Chondrocyte (in vitro differentiated cells): ENCODE measurements at regions not wholly inside any gene's neighbourhood (a gene's known extent, or its start where the extent isn't known, plus 50 kb on each side); places are given as distances from the start of the nearest gene placed in this dataset.

Experiments used
- DNase-seq: peaks from one replicate; pipeline ENCODE4 v3.0.0; 2021; ENCODE audit warnings: mixed read lengths, low spot score
- H3K27ac Mint-ChIP-seq: one replicate; pipeline ENCODE4 v1.8.0; 2021; ENCODE audit warnings: mild to moderate bottlenecking, moderate library complexity, mixed read lengths; ENCODE audit not compliant: unreplicated experiment
- H3K27me3 Mint-ChIP-seq: 2 replicates; pipeline ENCODE4 v1.8.0; 2021; ENCODE audit warnings: low read depth, mixed read lengths
- H3K36me3 Mint-ChIP-seq: 2 replicates; pipeline ENCODE4 v1.8.0; 2021; ENCODE audit warnings: low read depth, mixed read lengths
- H3K4me1 Mint-ChIP-seq: 2 replicates; pipeline ENCODE4 v1.8.0; 2021; ENCODE audit warnings: low read depth, mild to moderate bottlenecking, mixed read lengths
- H3K4me3 Mint-ChIP-seq: one replicate; pipeline ENCODE4 v1.8.0; 2021; ENCODE audit warnings: mild to moderate bottlenecking, moderate library complexity, mixed read lengths; ENCODE audit not compliant: unreplicated experiment
- H3K9me3 Mint-ChIP-seq: 2 replicates; pipeline ENCODE4 v1.8.0; 2021; ENCODE audit warnings: low read depth, mixed read lengths
- TF ChIP-seq, protein P1 (sequence below): fragments of 200-600 bp; sonication (generic); IDR thresholded peaks from 2 replicates; pipeline ENCODE4 v1.5.0; 2021; ENCODE audit warnings: antibody characterized with exemption, mild to moderate bottlenecking, moderate library complexity

DNA sequence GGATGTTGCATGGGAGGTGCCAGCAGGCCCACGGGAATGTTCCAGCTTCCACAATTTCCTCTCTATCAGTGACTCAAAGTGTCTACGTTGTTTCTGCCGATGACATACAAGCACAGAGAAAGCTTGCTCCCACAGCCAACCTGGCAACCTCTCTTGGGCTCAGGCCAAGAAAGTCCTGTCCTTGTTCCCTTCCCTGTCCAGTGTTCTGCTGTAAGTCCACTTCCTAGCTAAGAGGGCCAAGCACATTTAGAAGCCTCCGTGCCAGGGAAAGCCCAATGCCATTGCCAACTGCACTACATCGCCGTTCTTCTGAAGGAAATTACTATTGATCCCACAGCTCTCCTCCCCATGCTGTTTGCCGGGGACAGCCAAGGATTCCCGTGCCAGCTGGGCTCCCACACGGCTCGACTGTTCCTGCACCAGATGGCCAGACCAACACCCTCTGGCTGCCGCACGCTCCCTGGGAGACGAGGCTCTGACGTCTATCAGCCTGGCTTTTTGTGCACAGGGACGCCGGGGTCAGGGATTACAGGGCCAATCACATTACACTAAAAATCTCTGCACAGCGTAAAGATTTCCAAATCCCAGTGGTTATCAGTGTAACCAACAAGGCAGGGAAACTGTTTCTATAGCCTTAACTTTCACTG is 284.0 kb downstream of the BCOR start:
- no peaks in the 10 kb centered on the region for H3K36me3 Mint-ChIP-seq
- no peak for DNase-seq
- H3K27me3 Mint-ChIP-seq: no peaks in the 10 kb centered on the region
- peaks cover 25% of the 10 kb centered on the region for H3K4me1 Mint-ChIP-seq
- H3K9me3 Mint-ChIP-seq: peaks cover 3% of the 10 kb centered on the region
- TF ChIP-seq, protein P1, sequence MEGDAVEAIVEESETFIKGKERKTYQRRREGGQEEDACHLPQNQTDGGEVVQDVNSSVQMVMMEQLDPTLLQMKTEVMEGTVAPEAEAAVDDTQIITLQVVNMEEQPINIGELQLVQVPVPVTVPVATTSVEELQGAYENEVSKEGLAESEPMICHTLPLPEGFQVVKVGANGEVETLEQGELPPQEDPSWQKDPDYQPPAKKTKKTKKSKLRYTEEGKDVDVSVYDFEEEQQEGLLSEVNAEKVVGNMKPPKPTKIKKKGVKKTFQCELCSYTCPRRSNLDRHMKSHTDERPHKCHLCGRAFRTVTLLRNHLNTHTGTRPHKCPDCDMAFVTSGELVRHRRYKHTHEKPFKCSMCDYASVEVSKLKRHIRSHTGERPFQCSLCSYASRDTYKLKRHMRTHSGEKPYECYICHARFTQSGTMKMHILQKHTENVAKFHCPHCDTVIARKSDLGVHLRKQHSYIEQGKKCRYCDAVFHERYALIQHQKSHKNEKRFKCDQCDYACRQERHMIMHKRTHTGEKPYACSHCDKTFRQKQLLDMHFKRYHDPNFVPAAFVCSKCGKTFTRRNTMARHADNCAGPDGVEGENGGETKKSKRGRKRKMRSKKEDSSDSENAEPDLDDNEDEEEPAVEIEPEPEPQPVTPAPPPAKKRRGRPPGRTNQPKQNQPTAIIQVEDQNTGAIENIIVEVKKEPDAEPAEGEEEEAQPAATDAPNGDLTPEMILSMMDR: no peak
- H3K4me3 Mint-ChIP-seq: no peak overlapping the region
- H3K27ac Mint-ChIP-seq: no peak overlapping the region

DNA sequence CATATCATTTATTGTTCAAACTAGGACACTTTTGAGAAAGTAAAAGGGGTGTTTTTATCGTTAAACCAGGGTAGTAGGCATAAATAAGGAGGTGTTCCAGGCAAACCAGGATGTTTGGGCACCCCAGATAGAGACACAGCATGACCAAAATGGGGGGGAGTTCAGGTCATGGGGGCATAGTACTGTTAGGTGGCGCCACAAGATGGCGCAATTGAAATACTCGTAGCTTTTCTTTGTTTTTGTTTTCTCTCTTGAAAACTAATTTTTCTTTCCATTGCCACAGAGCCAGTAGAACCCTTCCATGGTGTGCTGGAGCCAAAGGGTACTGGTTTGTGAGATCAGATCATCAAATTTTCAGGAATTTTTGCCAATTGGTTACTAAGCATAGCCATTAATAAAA is 283.4 kb downstream of the BCOR start:
- no peak for DNase-seq
- Mint-ChIP-seq H3K9me3 (peaks cover 3% of the 10 kb centered on the region), H3K36me3 (no peaks in the 10 kb centered on the region), H3K27me3 (no peaks in the 10 kb centered on the region), H3K27ac (no peak overlapping the region), H3K4me1 (peaks cover 19% of the 10 kb centered on the region), H3K4me3 (no peak overlapping the region)
- TF ChIP-seq, protein P1: peak; percentile 75

DNA sequence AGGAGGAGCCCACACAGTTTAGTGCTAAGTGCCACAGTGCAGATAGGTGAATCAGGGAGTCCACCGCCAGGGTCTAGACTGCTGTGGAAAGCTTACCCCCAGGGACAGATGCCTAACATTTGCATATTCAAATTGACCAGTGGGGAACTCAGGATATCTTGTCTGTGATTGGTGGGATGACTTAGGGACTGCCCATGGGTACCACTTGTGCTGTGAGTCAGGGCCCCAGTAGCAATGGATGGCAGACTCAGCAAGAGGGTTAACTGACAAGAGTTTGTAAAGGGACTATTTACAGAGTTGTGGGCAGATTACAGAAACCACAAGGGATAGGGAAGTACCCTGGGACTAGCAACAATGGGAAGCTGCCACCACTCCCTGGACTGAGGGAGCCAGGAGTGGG is 282.1 kb downstream of the BCOR start:
- Mint-ChIP-seq H3K4me1 (peaks cover 16% of the 10 kb centered on the region), H3K9me3 (peaks cover 3% of the 10 kb centered on the region), H3K27ac (no peak overlapping the region), H3K36me3 (no peaks in the 10 kb centered on the region), H3K27me3 (no peaks in the 10 kb centered on the region), H3K4me3 (no peak overlapping the region)
- TF ChIP-seq, protein P1: no peak
- DNase-seq: no peak

- TF ChIP-seq, protein P1: no peak
- Mint-ChIP-seq H3K27ac (no peak overlapping the region), H3K9me3 (no peaks in the 10 kb centered on the region), H3K27me3 (no peaks in the 10 kb centered on the region), H3K4me3 (no peak overlapping the region), H3K36me3 (no peaks in the 10 kb centered on the region), H3K4me1 (peaks cover 16% of the 10 kb centered on the region)
- DNase-seq: no peak
Observed at GRCh38 chrX:39816871-39817731, 280.7 kb downstream of the BCOR start.

GRCh38 chrX:39817754-39818470 is 279.8 kb downstream of the BCOR start:
- TF ChIP-seq, protein P1: no peak
- no peaks in the 10 kb centered on the region for H3K27me3 Mint-ChIP-seq
- H3K4me3 Mint-ChIP-seq: no peak overlapping the region
- no peak overlapping the region for H3K27ac Mint-ChIP-seq
- peaks cover under 1% of the 10 kb centered on the region for H3K9me3 Mint-ChIP-seq
- DNase-seq: no peak
- no peaks in the 10 kb centered on the region for H3K36me3 Mint-ChIP-seq
- peaks cover 16% of the 10 kb centered on the region for H3K4me1 Mint-ChIP-seq
